Sigmoid colon (tissue), 6 donors: ENCODE measurements at regions not wholly inside any gene's neighbourhood (a gene's known extent, or its start where the extent isn't known, plus 50 kb on each side); places are given as distances from the start of the nearest gene placed in this dataset.
"Not testable (repeated sequence)": the region's sequence is repeated elsewhere in the genome, so short reads cannot be mapped to it uniquely, and the experiment has no call there.

Experiments
- DNase-seq: peaks from one replicate; pipeline ENCODE4 v3.0.0-alpha.2; 2019
- H3K27ac ChIP-seq, 4 donors: fragments of 200-600 bp; sonication (generic); one replicate each; pipeline ENCODE4 v1.5.1; 2016 to 2019; ENCODE audit warnings: mild to moderate bottlenecking in 1 of 4
- H3K27me3 ChIP-seq, 3 donors: fragments of 200-600 bp; sonication (generic); one replicate each; pipeline ENCODE4 v1.5.1; 2019; ENCODE audit warnings: mild to moderate bottlenecking in 1 of 3
- H3K36me3 ChIP-seq, 4 donors: fragments of 200-600 bp; sonication (generic); one replicate each; pipeline ENCODE4 v1.5.1; 2016 to 2019
- H3K4me1 ChIP-seq, 4 donors: fragments of 200-600 bp; sonication (generic); one replicate each; pipeline ENCODE4 v1.5.1; 2017 to 2019
- H3K4me3 ChIP-seq, 4 donors: fragments of 200-600 bp; sonication (generic); one replicate each; pipeline ENCODE4 v1.5.1; 2017 to 2019; ENCODE audit warnings: mild to moderate bottlenecking in 2 of 4, moderate library complexity in 1 of 4
- H3K9me3 ChIP-seq, 4 donors: fragments of 200-600 bp in 3 of 4; sonication (generic) in 3 of 4; one replicate each; pipeline versions ENCODE4 v1.5.1 to v1.6.1; 2013 to 2019
- CTCF ChIP-seq, 4 experiments: fragments of 450-650 bp in 3 of 4; fragments of 200-600 bp in 1 of 4; IDR thresholded peaks; one replicate each; pipeline ENCODE4 v1.5.1; 2016 to 2019; ENCODE audit warnings: antibody characterized with exemption in 4 of 4, mild to moderate bottlenecking in 3 of 4, moderate library complexity in 2 of 4
- EP300 ChIP-seq, 4 donors: sonication (generic); formaldehyde crosslinking; IDR thresholded peaks; one replicate each; pipeline ENCODE4 v1.6.1; 2017; ENCODE audit warnings: antibody characterized with exemption in 4 of 4
- POLR2A ChIP-seq, 2 donors: fragments of 450-650 bp; IDR thresholded peaks; one replicate each; pipeline ENCODE4 v1.6.1; 2016; ENCODE audit warnings: antibody characterized with exemption in 2 of 2, mild to moderate bottlenecking in 2 of 2, moderate library complexity in 2 of 2
- POLR2AphosphoS5 ChIP-seq, 4 donors: sonication (generic); formaldehyde crosslinking; IDR thresholded peaks; one replicate each; pipeline ENCODE4 v1.6.1; 2017; ENCODE audit warnings: antibody characterized with exemption in 4 of 4
- WGBS, 2 donors: extraction: QIAGEN DNeasy Blood & Tissue Kit; methylation state at CpG; one replicate each; pipeline ENCODE4 v1.1.7; 2013; 5-methylcytosine and 5-hydroxymethylcytosine counted together
- intact Hi-C: fragments of 100-400 bp; cut with DNase I; formaldehyde crosslinking; loops from one replicate; pipeline ENCODE4 v1.15.1; 2023
- donor health status: healthy with polysubstance abuse.
- donor health status: healthy.

- no peak for TF ChIP-seq CTCF (IDR thresholded peaks at IDR 0.05)
- TF ChIP-seq POLR2A (IDR thresholded peaks at IDR 0.05), result no peak
- Histone ChIP-seq H3K36me3 (no peaks in the 10 kb centered on the region), H3K9me3 (no peaks in the 10 kb centered on the region), H3K27me3 (no peaks in the 10 kb centered on the region), H3K4me3 (no peak overlapping the region), H3K27ac (peak overlapping the region in 1 of 4 donors; percentile 82), H3K4me1 (no peaks in the 10 kb centered on the region)
- no peak for DNase-seq
- 65 to 80% methylated on average over 3 of the region's 3 CpGs for WGBS, 2 donors
- intact Hi-C loops, result no loop called here
Measured at GRCh38 chr5:97501286-97501964, 318.4 kb upstream of the RIOK2 start.

GRCh38 chr5:97501965-97502305 is 318.9 kb upstream of the RIOK2 start:
- DNase-seq, result no peak
- no peaks in the 10 kb centered on the region for H3K4me1 ChIP-seq
- intact Hi-C loops, result no loop called here
- no peaks in the 10 kb centered on the region for H3K27me3 ChIP-seq
- H3K9me3 ChIP-seq, result no peaks in the 10 kb centered on the region
- H3K36me3 ChIP-seq, result no peaks in the 10 kb centered on the region
- H3K4me3 ChIP-seq, result no peak overlapping the region
- 88 to 90% methylated on average over 3 of the region's 3 CpGs for WGBS, 2 donors
- peak overlapping the region in 1 of 4 donors; percentile 82 for H3K27ac ChIP-seq
- TF ChIP-seq POLR2A (IDR thresholded peaks at IDR 0.05), result no peak
- no peak for TF ChIP-seq POLR2AphosphoS5 (IDR thresholded peaks at IDR 0.05)
- TF ChIP-seq EP300 (IDR thresholded peaks at IDR 0.05), result no peak
- TF ChIP-seq CTCF (IDR thresholded peaks at IDR 0.05), result no peak

GRCh38 chr5:97508864-97509263 is 325.8 kb upstream of the RIOK2 start:
- Histone ChIP-seq H3K27ac (no peak overlapping the region), H3K4me3 (no peak overlapping the region), H3K9me3 (no peaks in the 10 kb centered on the region), H3K27me3 (no peaks in the 10 kb centered on the region), H3K4me1 (no peaks in the 10 kb centered on the region), H3K36me3 (no peaks in the 10 kb centered on the region)
- intact Hi-C loops, result no loop called here
- DNase-seq, result no peak
- 79 to 82% methylated on average over 1 of the region's 1 CpG for WGBS, 2 donors
- TF ChIP-seq POLR2AphosphoS5 (IDR thresholded peaks at IDR 0.05), result no peak
- TF ChIP-seq CTCF (IDR thresholded peaks at IDR 0.05), result no peak
- no peak for TF ChIP-seq EP300 (IDR thresholded peaks at IDR 0.05)
- TF ChIP-seq POLR2A (IDR thresholded peaks at IDR 0.05), result no peak

GRCh38 chr5:97519565-97519964 is 336.5 kb upstream of the RIOK2 start:
- H3K4me3 ChIP-seq, H3K36me3 ChIP-seq, DNase-seq, H3K4me1 ChIP-seq, H3K9me3 ChIP-seq, H3K27ac ChIP-seq, intact Hi-C loops, H3K27me3 ChIP-seq: not testable (repeated sequence)
- WGBS, 2 donors, result 81 to 96% methylated on average over 22 of the region's 22 CpGs

- H3K4me1 ChIP-seq, H3K27ac ChIP-seq, H3K9me3 ChIP-seq, H3K4me3 ChIP-seq, H3K27me3 ChIP-seq, H3K36me3 ChIP-seq, intact Hi-C loops, DNase-seq: not testable (repeated sequence)
- WGBS, 2 donors, result no CpG with 5 or more reads among the region's 2 CpGs
Measured at GRCh38 chr5:97523336-97523735, 340.3 kb upstream of the RIOK2 start.

- H3K9me3 ChIP-seq, result no peaks in the 10 kb centered on the region
- TF ChIP-seq POLR2AphosphoS5 (IDR thresholded peaks at IDR 0.05) (no peak), EP300 (IDR thresholded peaks at IDR 0.05) (no peak), CTCF (IDR thresholded peaks at IDR 0.05) (no peak), POLR2A (IDR thresholded peaks at IDR 0.05) (no peak)
- H3K4me1 ChIP-seq, result no peaks in the 10 kb centered on the region
- H3K4me3 ChIP-seq, result no peak overlapping the region
- no peaks in the 10 kb centered on the region for H3K36me3 ChIP-seq
- 12 to 37% methylated on average over 2 of the region's 2 CpGs for WGBS, 2 donors
- no peaks in the 10 kb centered on the region for H3K27me3 ChIP-seq
- DNase-seq, result no peak
- intact Hi-C loops, result no loop called here
- H3K27ac ChIP-seq, result no peak overlapping the region
Measured at GRCh38 chr5:97525780-97526179, 342.7 kb upstream of the RIOK2 start.
